ENCODE measurements at regions not wholly inside any gene's neighbourhood (a gene's known extent, or its start where the extent isn't known, plus 50 kb on each side); places are given as distances from the start of the nearest gene placed in this dataset.

GRCh38 chr5:92916036-92916435 lies 665.0 kb downstream of the NR2F1-AS1 start:
- Mint-ChIP-seq H3K27me3 (peaks cover 3% of the 10 kb centered on the region), H3K36me3 (ENCODE audit: insufficient read depth) (peaks cover 2% of the 10 kb centered on the region), H3K4me1 (ENCODE audit: low read depth) (peaks cover 15% of the 10 kb centered on the region), H3K4me3 (ENCODE audit: low read depth) (no peak overlapping the region), H3K27ac (no peak overlapping the region), H3K9me3 (ENCODE audit: low read depth) (peaks cover 6% of the 10 kb centered on the region)
- no peak for TF ChIP-seq CTCF (IDR thresholded peaks at IDR 0.05; ENCODE audit: unreplicated experiment)
- no peak for DNase-seq (ENCODE audit: low spot score, unreplicated experiment)

GRCh38 chr5:92912283-92912682 lies 668.7 kb downstream of the NR2F1-AS1 start:
- Mint-ChIP-seq H3K27me3 (no peaks in the 10 kb centered on the region), H3K36me3 (ENCODE audit: insufficient read depth) (peaks cover 2% of the 10 kb centered on the region), H3K27ac (no peak overlapping the region), H3K4me3 (ENCODE audit: low read depth) (no peak overlapping the region), H3K9me3 (ENCODE audit: low read depth) (peaks cover 6% of the 10 kb centered on the region), H3K4me1 (ENCODE audit: low read depth) (peaks cover 41% of the 10 kb centered on the region)
- DNase-seq (ENCODE audit: low spot score, unreplicated experiment), result no peak
- TF ChIP-seq CTCF (IDR thresholded peaks at IDR 0.05; ENCODE audit: unreplicated experiment), result no peak

DNA sequence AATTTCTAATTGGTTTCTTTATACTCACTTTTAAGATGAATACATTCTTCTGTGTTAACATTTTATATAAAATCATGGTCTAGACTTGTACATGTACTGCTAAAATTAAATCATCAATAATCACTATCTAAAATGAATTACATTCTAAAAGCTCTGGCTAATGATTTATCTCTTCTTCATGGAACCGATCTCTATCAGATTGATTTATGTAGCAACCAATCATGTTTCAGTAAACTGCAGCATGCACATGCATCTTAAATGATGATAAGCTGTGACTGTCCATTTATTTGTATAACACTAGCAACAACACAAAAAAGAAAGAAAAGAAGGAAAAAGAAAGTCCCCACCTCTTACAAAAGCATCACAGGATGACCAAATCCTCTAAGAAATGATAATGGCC lies 669.2 kb downstream of the NR2F1-AS1 start:
- no peak for TF ChIP-seq CTCF (IDR thresholded peaks at IDR 0.05; ENCODE audit: unreplicated experiment)
- peaks cover 2% of the 10 kb centered on the region for H3K36me3 Mint-ChIP-seq (ENCODE audit: insufficient read depth)
- no peak overlapping the region for H3K27ac Mint-ChIP-seq
- H3K9me3 Mint-ChIP-seq (ENCODE audit: low read depth), result peaks cover 6% of the 10 kb centered on the region
- no peak for DNase-seq (ENCODE audit: low spot score, unreplicated experiment)
- no peak overlapping the region for H3K4me3 Mint-ChIP-seq (ENCODE audit: low read depth)
- H3K4me1 Mint-ChIP-seq (ENCODE audit: low read depth), result peaks cover 45% of the 10 kb centered on the region
- no peaks in the 10 kb centered on the region for H3K27me3 Mint-ChIP-seq

GRCh38 chr5:92911293-92911692 lies 669.7 kb downstream of the NR2F1-AS1 start:
- no peak overlapping the region for H3K4me3 Mint-ChIP-seq (ENCODE audit: low read depth)
- H3K27ac Mint-ChIP-seq, result no peak overlapping the region
- TF ChIP-seq CTCF (IDR thresholded peaks at IDR 0.05; ENCODE audit: unreplicated experiment), result no peak
- no peaks in the 10 kb centered on the region for H3K27me3 Mint-ChIP-seq
- H3K4me1 Mint-ChIP-seq (ENCODE audit: low read depth), result peaks cover 44% of the 10 kb centered on the region
- no peak for DNase-seq (ENCODE audit: low spot score, unreplicated experiment)
- H3K36me3 Mint-ChIP-seq (ENCODE audit: insufficient read depth), result peaks cover 2% of the 10 kb centered on the region
- peaks cover 6% of the 10 kb centered on the region for H3K9me3 Mint-ChIP-seq (ENCODE audit: low read depth)

GRCh38 chr5:92909602-92909962 lies 671.4 kb downstream of the NR2F1-AS1 start:
- Mint-ChIP-seq H3K4me1 (ENCODE audit: low read depth) (peaks cover 41% of the 10 kb centered on the region), H3K36me3 (ENCODE audit: insufficient read depth) (peaks cover 2% of the 10 kb centered on the region), H3K27me3 (no peaks in the 10 kb centered on the region), H3K27ac (no peak overlapping the region), H3K4me3 (ENCODE audit: low read depth) (peak overlapping the region; percentile 37), H3K9me3 (ENCODE audit: low read depth) (peaks cover 6% of the 10 kb centered on the region)
- peak; percentile 13 for DNase-seq (ENCODE audit: low spot score, unreplicated experiment)
- peak; percentile 82 for TF ChIP-seq CTCF (IDR thresholded peaks at IDR 0.05; ENCODE audit: unreplicated experiment)
